ENCODE measurements at regions not wholly inside any gene's neighbourhood (a gene's known extent, or its start where the extent isn't known, plus 50 kb on each side); places are given as distances from the start of the nearest gene placed in this dataset.

DNA sequence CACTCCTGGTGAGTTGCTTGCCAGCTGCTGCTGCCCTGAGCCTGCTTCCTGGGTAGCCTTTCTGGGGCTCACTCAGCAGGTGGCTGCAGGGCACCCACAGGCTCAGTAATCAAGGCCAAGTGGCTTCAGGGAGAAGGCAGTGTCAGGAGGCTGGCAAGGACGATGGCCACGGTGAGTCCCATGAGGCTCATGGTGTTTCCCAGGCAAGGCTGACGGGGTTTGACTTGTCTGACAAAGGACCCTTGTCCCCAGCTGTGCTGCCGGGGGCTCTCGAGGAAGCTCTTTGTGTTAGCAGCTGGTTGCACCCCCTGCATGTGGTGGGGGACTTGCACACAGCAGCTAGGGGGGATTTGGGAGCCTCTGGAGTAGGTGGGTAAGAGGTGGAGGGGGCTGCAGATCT is 190.5 kb upstream of the C1orf174 start:
- Histone ChIP-seq H3K27me3 (ENCODE audit: control insufficient read depth, insufficient read depth, low read length) (no peaks in the 10 kb centered on the region; the same call in 1 of the 2 replicates), H3K4me3 (ENCODE audit: low read depth in 2 of 2, low read length in 2 of 2) (no peak overlapping the region), H3K9me3 (ENCODE audit: control insufficient read depth, insufficient read depth, low read depth, low read length) (no peaks in the 10 kb centered on the region), H3K4me1 (ENCODE audit: control insufficient read depth, insufficient read depth, low read length) (no peaks in the 10 kb centered on the region), H3K36me3 (ENCODE audit: control insufficient read depth, insufficient read depth, low read length) (no peaks in the 10 kb centered on the region), H3K27ac (ENCODE audit: low read length) (no peak overlapping the region)
- no peak for TF ChIP-seq POLR2AphosphoS5 (IDR thresholded peaks at IDR 0.05; ENCODE audit: low read depth, low read length)
- TF ChIP-seq, protein P1, sequence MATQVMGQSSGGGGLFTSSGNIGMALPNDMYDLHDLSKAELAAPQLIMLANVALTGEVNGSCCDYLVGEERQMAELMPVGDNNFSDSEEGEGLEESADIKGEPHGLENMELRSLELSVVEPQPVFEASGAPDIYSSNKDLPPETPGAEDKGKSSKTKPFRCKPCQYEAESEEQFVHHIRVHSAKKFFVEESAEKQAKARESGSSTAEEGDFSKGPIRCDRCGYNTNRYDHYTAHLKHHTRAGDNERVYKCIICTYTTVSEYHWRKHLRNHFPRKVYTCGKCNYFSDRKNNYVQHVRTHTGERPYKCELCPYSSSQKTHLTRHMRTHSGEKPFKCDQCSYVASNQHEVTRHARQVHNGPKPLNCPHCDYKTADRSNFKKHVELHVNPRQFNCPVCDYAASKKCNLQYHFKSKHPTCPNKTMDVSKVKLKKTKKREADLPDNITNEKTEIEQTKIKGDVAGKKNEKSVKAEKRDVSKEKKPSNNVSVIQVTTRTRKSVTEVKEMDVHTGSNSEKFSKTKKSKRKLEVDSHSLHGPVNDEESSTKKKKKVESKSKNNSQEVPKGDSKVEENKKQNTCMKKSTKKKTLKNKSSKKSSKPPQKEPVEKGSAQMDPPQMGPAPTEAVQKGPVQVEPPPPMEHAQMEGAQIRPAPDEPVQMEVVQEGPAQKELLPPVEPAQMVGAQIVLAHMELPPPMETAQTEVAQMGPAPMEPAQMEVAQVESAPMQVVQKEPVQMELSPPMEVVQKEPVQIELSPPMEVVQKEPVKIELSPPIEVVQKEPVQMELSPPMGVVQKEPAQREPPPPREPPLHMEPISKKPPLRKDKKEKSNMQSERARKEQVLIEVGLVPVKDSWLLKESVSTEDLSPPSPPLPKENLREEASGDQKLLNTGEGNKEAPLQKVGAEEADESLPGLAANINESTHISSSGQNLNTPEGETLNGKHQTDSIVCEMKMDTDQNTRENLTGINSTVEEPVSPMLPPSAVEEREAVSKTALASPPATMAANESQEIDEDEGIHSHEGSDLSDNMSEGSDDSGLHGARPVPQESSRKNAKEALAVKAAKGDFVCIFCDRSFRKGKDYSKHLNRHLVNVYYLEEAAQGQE (IDR thresholded peaks at IDR 0.05; ENCODE audit: insufficient read depth in 1 of 2, low read depth in 2 of 2, low read length in 1 of 2) = no peak
- in situ Hi-C loops (cut with HindIII; ENCODE audit: low pct_unique_long_range_greater_than_20kb, low sequenced_read_pairs) (no loop called here), intact Hi-C loops (cut with micrococcal nuclease; ENCODE audit: unreplicated experiment) (no loop called here)
- ChIA-PET CTCF (no interaction called here), POLR2A (no interaction called here)
- DNase-seq (ENCODE audit: low read depth, low spot score) (no peak), ATAC-seq (no peak)
- no TSS peak for BruUV-seq (replicated peaks)

GRCh38 chr1:4090976-4091660 is 191.0 kb upstream of the C1orf174 start:
- in situ Hi-C loops (cut with HindIII; ENCODE audit: low pct_unique_long_range_greater_than_20kb, low sequenced_read_pairs) = no loop called here
- Histone ChIP-seq H3K27ac (ENCODE audit: low read length) (no peak overlapping the region), H3K27me3 (ENCODE audit: control insufficient read depth, insufficient read depth, low read length) (no peaks in the 10 kb centered on the region; the same call in 1 of the 2 replicates), H3K9me3 (ENCODE audit: control insufficient read depth, insufficient read depth, low read depth, low read length) (no peaks in the 10 kb centered on the region), H3K36me3 (ENCODE audit: control insufficient read depth, insufficient read depth, low read length) (no peaks in the 10 kb centered on the region), H3K4me3 (ENCODE audit: low read depth in 2 of 2, low read length in 2 of 2) (no peak overlapping the region), H3K4me1 (ENCODE audit: control insufficient read depth, insufficient read depth, low read length) (no peaks in the 10 kb centered on the region)
- no peak; the same call in 1 of the 2 replicates for ATAC-seq
- no peak for DNase-seq (ENCODE audit: low read depth, low spot score)
- POLR2A ChIA-PET = no interaction called here
- intact Hi-C loops (cut with micrococcal nuclease; ENCODE audit: unreplicated experiment) = no loop called here
- no TSS peak for BruUV-seq (replicated peaks)
- CTCF ChIA-PET = no interaction called here
- TF ChIP-seq TCF7L2 (IDR thresholded peaks at IDR 0.05; ENCODE audit: low read depth, low read length) (no peak), POLR2AphosphoS5 (IDR thresholded peaks at IDR 0.05; ENCODE audit: low read depth, low read length) (no peak), SIN3A (IDR thresholded peaks at IDR 0.05; ENCODE audit: borderline replicate concordance, insufficient read depth, low read depth, low read length) (no peak)
- TF ChIP-seq, protein P1 (IDR thresholded peaks at IDR 0.05; ENCODE audit: insufficient read depth in 1 of 2, low read depth in 2 of 2, low read length in 1 of 2) = no peak
- TF ChIP-seq, protein P2, sequence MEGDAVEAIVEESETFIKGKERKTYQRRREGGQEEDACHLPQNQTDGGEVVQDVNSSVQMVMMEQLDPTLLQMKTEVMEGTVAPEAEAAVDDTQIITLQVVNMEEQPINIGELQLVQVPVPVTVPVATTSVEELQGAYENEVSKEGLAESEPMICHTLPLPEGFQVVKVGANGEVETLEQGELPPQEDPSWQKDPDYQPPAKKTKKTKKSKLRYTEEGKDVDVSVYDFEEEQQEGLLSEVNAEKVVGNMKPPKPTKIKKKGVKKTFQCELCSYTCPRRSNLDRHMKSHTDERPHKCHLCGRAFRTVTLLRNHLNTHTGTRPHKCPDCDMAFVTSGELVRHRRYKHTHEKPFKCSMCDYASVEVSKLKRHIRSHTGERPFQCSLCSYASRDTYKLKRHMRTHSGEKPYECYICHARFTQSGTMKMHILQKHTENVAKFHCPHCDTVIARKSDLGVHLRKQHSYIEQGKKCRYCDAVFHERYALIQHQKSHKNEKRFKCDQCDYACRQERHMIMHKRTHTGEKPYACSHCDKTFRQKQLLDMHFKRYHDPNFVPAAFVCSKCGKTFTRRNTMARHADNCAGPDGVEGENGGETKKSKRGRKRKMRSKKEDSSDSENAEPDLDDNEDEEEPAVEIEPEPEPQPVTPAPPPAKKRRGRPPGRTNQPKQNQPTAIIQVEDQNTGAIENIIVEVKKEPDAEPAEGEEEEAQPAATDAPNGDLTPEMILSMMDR (IDR thresholded peaks at IDR 0.05) = no peak

Measured in Panc1 (cell line).